Type B pancreatic cell (in vitro differentiated cells): ENCODE measurements at regions not wholly inside any gene's neighbourhood (a gene's known extent, or its start where the extent isn't known, plus 50 kb on each side); places are given as distances from the start of the nearest gene placed in this dataset.

ENCODE experiments used
- DNase-seq: peaks from one replicate; pipeline ENCODE4 v3.0.0; 2021; ENCODE audit warnings: mixed read lengths; ENCODE audit not compliant: unreplicated experiment; ENCODE audit errors: extremely low spot score
- H3K27ac Mint-ChIP-seq: 2 replicates; pipeline ENCODE4 v1.8.0; 2021; ENCODE audit warnings: mild to moderate bottlenecking, mixed read lengths
- H3K27me3 Mint-ChIP-seq: 2 replicates; pipeline ENCODE4 v1.8.0; 2021; ENCODE audit warnings: mixed read lengths
- H3K36me3 Mint-ChIP-seq: 2 replicates; pipeline ENCODE4 v1.8.0; 2021; ENCODE audit warnings: mixed read lengths
- H3K4me1 Mint-ChIP-seq: one replicate; pipeline ENCODE4 v1.8.0; 2021; ENCODE audit warnings: mixed read lengths; ENCODE audit not compliant: unreplicated experiment
- H3K4me3 Mint-ChIP-seq: 2 replicates; pipeline ENCODE4 v1.8.0; 2021; ENCODE audit warnings: mild to moderate bottlenecking, mixed read lengths
- H3K9me3 Mint-ChIP-seq: 2 replicates; pipeline ENCODE4 v1.8.0; 2021; ENCODE audit warnings: mixed read lengths
- CTCF ChIP-seq: fragments of 200-600 bp; sonication (generic); conservative IDR thresholded peaks from 2 replicates; pipeline ENCODE4 v1.5.0; 2021; ENCODE audit warnings: antibody characterized with exemption, mild to moderate bottlenecking

- H3K27ac Mint-ChIP-seq: no peak overlapping the region
- no peak overlapping the region for H3K4me3 Mint-ChIP-seq
- no peaks in the 10 kb centered on the region for H3K36me3 Mint-ChIP-seq
- H3K4me1 Mint-ChIP-seq: peaks cover 10% of the 10 kb centered on the region
- peaks cover 26% of the 10 kb centered on the region for H3K27me3 Mint-ChIP-seq
- no peaks in the 10 kb centered on the region for H3K9me3 Mint-ChIP-seq
- TF ChIP-seq CTCF: no peak
- DNase-seq: no peak
Observed at GRCh38 chr1:34358636-34359035, 181.9 kb downstream of the C1orf94 start.

- Mint-ChIP-seq H3K9me3 (no peaks in the 10 kb centered on the region), H3K4me1 (peaks cover 10% of the 10 kb centered on the region), H3K27me3 (peaks cover 29% of the 10 kb centered on the region), H3K27ac (no peak overlapping the region), H3K4me3 (no peak overlapping the region), H3K36me3 (no peaks in the 10 kb centered on the region)
- TF ChIP-seq CTCF: no peak
- no peak for DNase-seq
Observed at GRCh38 chr1:34359411-34359810, 182.7 kb downstream of the C1orf94 start.

- no peak overlapping the region for H3K27ac Mint-ChIP-seq
- TF ChIP-seq CTCF: no peak
- no peaks in the 10 kb centered on the region for H3K9me3 Mint-ChIP-seq
- no peak overlapping the region for H3K4me3 Mint-ChIP-seq
- H3K36me3 Mint-ChIP-seq: no peaks in the 10 kb centered on the region
- H3K27me3 Mint-ChIP-seq: peaks cover 40% of the 10 kb centered on the region
- no peak for DNase-seq
- peaks cover 10% of the 10 kb centered on the region for H3K4me1 Mint-ChIP-seq
Observed at GRCh38 chr1:34360574-34360973, 183.9 kb downstream of the C1orf94 start.

- Mint-ChIP-seq H3K27me3 (peaks cover 38% of the 10 kb centered on the region), H3K27ac (no peak overlapping the region), H3K4me3 (no peak overlapping the region), H3K9me3 (no peaks in the 10 kb centered on the region), H3K36me3 (no peaks in the 10 kb centered on the region), H3K4me1 (peaks cover 10% of the 10 kb centered on the region)
- no peak for DNase-seq
- TF ChIP-seq CTCF: no peak
Observed at GRCh38 chr1:34361121-34361520, 184.4 kb downstream of the C1orf94 start.

- Mint-ChIP-seq H3K4me3 (no peak overlapping the region), H3K27ac (no peak overlapping the region), H3K4me1 (peaks cover 10% of the 10 kb centered on the region), H3K36me3 (no peaks in the 10 kb centered on the region), H3K27me3 (peaks cover 41% of the 10 kb centered on the region), H3K9me3 (no peaks in the 10 kb centered on the region)
- TF ChIP-seq CTCF: no peak
- DNase-seq: no peak
Observed at GRCh38 chr1:34361781-34362357, 185.2 kb downstream of the C1orf94 start.

- no peaks in the 10 kb centered on the region for H3K9me3 Mint-ChIP-seq
- no peak overlapping the region for H3K27ac Mint-ChIP-seq
- no peak overlapping the region for H3K4me3 Mint-ChIP-seq
- peaks cover 45% of the 10 kb centered on the region for H3K27me3 Mint-ChIP-seq
- DNase-seq: no peak
- H3K4me1 Mint-ChIP-seq: peaks cover 10% of the 10 kb centered on the region
- no peak for TF ChIP-seq CTCF
- H3K36me3 Mint-ChIP-seq: no peaks in the 10 kb centered on the region
Observed at GRCh38 chr1:34362949-34363348, 186.2 kb downstream of the C1orf94 start.
